22Rv1 (cell line): ENCODE measurements at regions not wholly inside any gene's neighbourhood (a gene's known extent, or its start where the extent isn't known, plus 50 kb on each side); places are given as distances from the start of the nearest gene placed in this dataset.
"Not testable (repeated sequence)": the region's sequence is repeated elsewhere in the genome, so short reads cannot be mapped to it uniquely, and the experiment has no call there.

Source experiments
- H3K27ac ChIP-seq: fragments of 450-650 bp; 2 replicates; pipeline ENCODE4 v1.5.1; 2017
- CTCF ChIP-seq: fragments of 450-650 bp; IDR thresholded peaks from 2 replicates; pipeline ENCODE4 v1.5.1; 2017; ENCODE audit warnings: mild to moderate bottlenecking
- ZFX ChIP-seq: fragments of 450-650 bp; IDR thresholded peaks from 2 replicates; pipeline ENCODE4 v1.6.1; 2017; ENCODE audit warnings: antibody characterized with exemption, borderline replicate concordance

GRCh38 chr21:25441835-25442234 lies 165.4 kb downstream of the MRPL39 start:
- H3K27ac ChIP-seq = no peak overlapping the region
- no peak for TF ChIP-seq CTCF
- TF ChIP-seq ZFX = no peak

GRCh38 chr21:25437465-25437864 lies 169.8 kb downstream of the MRPL39 start:
- H3K27ac ChIP-seq = not testable (repeated sequence)

- H3K27ac ChIP-seq = no peak overlapping the region
- no peak for TF ChIP-seq ZFX
- TF ChIP-seq CTCF = no peak
These were observed 178.7 kb downstream of the MRPL39 start for GRCh38 chr21:25428537-25428936.

GRCh38 chr21:25427828-25428227 lies 179.5 kb downstream of the MRPL39 start:
- TF ChIP-seq ZFX (no peak), CTCF (no peak)
- no peak overlapping the region for H3K27ac ChIP-seq

- H3K27ac ChIP-seq = no peak overlapping the region
- TF ChIP-seq ZFX (no peak), CTCF (no peak)
These were observed 180.7 kb downstream of the MRPL39 start for GRCh38 chr21:25426580-25426979.

- no peak overlapping the region for H3K27ac ChIP-seq
- no peak for TF ChIP-seq CTCF
- TF ChIP-seq ZFX = no peak
These were observed 182.1 kb downstream of the MRPL39 start for GRCh38 chr21:25425156-25425555.

- no peak overlapping the region for H3K27ac ChIP-seq
- TF ChIP-seq ZFX = no peak
- TF ChIP-seq CTCF = no peak
These were observed 182.6 kb downstream of the MRPL39 start for GRCh38 chr21:25424634-25425033.

- no peak for TF ChIP-seq CTCF
- no peak for TF ChIP-seq ZFX
- no peak overlapping the region for H3K27ac ChIP-seq
These were observed 183.2 kb downstream of the MRPL39 start for GRCh38 chr21:25424048-25424447.
